ENCODE measurements at regions not wholly inside any gene's neighbourhood (a gene's known extent, or its start where the extent isn't known, plus 50 kb on each side); places are given as distances from the start of the nearest gene placed in this dataset.

DNA sequence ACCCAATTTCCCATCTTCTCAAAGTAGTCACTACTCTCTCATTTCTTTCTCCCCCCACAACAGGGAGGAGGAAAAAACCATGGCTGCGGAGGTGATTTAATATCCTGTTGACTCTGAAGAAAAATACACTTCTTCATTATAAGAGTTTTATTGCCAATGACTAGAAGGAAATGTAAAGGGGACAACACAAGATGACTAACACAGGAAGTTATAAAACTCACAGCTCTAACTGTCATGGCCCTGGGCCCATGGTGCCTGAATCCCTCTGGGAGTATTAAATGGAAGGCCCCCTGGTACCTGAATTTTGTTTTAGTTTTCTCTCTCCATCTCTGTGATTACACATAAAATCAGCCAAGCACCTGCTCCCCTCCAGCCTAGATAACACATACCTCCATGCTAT, 352.8 kb upstream of the FAT3 start:
- H3K4me2 ChIP-seq (ENCODE audit: low read length): no peak overlapping the region
- no peaks in the 10 kb centered on the region for H3F3A ChIP-seq (ENCODE audit: control insufficient read depth, insufficient read depth)
- no peaks in the 10 kb centered on the region for H3K27me3 ChIP-seq (ENCODE audit: control insufficient read depth, low read length)
- no peak overlapping the region for H3K4me3 ChIP-seq (ENCODE audit: low read length)
- no peaks in the 10 kb centered on the region for H3K9me3 ChIP-seq (ENCODE audit: control insufficient read depth, insufficient read depth, low read length)
- H3K27ac ChIP-seq (ENCODE audit: low read depth, low read length): no peak overlapping the region
- H3K4me1 ChIP-seq (ENCODE audit: control insufficient read depth, low read length): no peaks in the 10 kb centered on the region
- no peaks in the 10 kb centered on the region for H3K79me2 ChIP-seq (ENCODE audit: control insufficient read depth, low read length)
- H4K20me1 ChIP-seq (ENCODE audit: control insufficient read depth, insufficient read depth, low read depth, low read length): no peaks in the 10 kb centered on the region
- H3K9me2 ChIP-seq (replicated peaks; ENCODE audit: control insufficient read depth, low read length): no peaks in the 10 kb centered on the region
- TF ChIP-seq EZH2phosphoT487 (IDR thresholded peaks at IDR 0.05; ENCODE audit: borderline replicate concordance, low read length): no peak
- TF ChIP-seq, protein P1, sequence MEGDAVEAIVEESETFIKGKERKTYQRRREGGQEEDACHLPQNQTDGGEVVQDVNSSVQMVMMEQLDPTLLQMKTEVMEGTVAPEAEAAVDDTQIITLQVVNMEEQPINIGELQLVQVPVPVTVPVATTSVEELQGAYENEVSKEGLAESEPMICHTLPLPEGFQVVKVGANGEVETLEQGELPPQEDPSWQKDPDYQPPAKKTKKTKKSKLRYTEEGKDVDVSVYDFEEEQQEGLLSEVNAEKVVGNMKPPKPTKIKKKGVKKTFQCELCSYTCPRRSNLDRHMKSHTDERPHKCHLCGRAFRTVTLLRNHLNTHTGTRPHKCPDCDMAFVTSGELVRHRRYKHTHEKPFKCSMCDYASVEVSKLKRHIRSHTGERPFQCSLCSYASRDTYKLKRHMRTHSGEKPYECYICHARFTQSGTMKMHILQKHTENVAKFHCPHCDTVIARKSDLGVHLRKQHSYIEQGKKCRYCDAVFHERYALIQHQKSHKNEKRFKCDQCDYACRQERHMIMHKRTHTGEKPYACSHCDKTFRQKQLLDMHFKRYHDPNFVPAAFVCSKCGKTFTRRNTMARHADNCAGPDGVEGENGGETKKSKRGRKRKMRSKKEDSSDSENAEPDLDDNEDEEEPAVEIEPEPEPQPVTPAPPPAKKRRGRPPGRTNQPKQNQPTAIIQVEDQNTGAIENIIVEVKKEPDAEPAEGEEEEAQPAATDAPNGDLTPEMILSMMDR (IDR thresholded peaks at IDR 0.05; ENCODE audit: low read depth, low read length, poor library complexity, severe bottlenecking): no peak
- no peaks in the 10 kb centered on the region for H3K36me3 ChIP-seq (ENCODE audit: control insufficient read depth, low read length)

DNA sequence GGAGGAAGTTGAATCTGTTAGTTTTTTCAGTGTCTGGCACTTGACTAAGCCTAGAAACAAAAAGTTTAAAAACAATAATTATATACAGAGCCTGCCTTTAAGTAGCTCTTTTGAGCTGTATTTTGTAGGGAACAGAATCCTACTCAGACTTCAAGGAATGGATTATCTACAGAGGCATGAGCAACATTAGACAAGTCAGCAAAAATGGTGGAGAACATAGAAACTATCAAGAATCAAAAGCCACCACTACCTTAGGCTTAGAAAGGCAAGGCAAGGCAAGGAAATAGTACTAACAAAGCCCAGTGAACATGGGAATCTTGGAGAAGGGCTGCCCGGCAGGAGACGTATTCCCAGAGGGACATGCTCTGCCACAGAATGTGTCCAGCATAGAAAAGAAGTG, 353.6 kb upstream of the FAT3 start:
- TF ChIP-seq EZH2phosphoT487 (IDR thresholded peaks at IDR 0.05; ENCODE audit: borderline replicate concordance, low read length): no peak
- TF ChIP-seq, protein P1 (IDR thresholded peaks at IDR 0.05; ENCODE audit: low read depth, low read length, poor library complexity, severe bottlenecking): no peak
- Histone ChIP-seq H3K27ac (ENCODE audit: low read depth, low read length) (no peak overlapping the region), H3K4me1 (ENCODE audit: control insufficient read depth, low read length) (no peaks in the 10 kb centered on the region), H4K20me1 (ENCODE audit: control insufficient read depth, insufficient read depth, low read depth, low read length) (no peaks in the 10 kb centered on the region), H3K79me2 (ENCODE audit: control insufficient read depth, low read length) (no peaks in the 10 kb centered on the region), H3K9me2 (replicated peaks; ENCODE audit: control insufficient read depth, low read length) (no peaks in the 10 kb centered on the region), H3K27me3 (ENCODE audit: control insufficient read depth, low read length) (no peaks in the 10 kb centered on the region), H3K36me3 (ENCODE audit: control insufficient read depth, low read length) (no peaks in the 10 kb centered on the region), H3K4me2 (ENCODE audit: low read length) (no peak overlapping the region), H3K9me3 (ENCODE audit: control insufficient read depth, insufficient read depth, low read length) (no peaks in the 10 kb centered on the region), H3F3A (ENCODE audit: control insufficient read depth, insufficient read depth) (no peaks in the 10 kb centered on the region), H3K4me3 (ENCODE audit: low read length) (no peak overlapping the region)

DNA sequence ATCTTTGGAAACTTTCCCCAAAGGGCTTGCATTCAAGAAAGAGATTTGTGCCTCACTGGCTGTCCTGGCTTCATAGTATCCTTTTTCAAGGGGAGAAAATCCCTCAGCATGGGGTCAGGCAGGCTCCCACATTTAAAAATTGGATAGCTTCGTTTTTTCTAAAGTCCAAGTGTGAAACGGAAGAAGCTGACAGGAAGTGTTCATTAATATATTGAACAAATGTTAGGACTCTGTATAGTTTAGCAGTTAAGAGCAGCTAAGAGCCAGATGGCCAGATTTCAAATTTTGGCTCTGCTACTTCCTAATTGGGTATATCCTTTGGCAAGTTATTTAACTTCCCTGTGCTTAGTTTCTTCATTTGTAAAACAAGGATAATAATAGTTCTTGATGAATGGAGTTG, 354.9 kb upstream of the FAT3 start:
- Histone ChIP-seq H3K4me1 (ENCODE audit: control insufficient read depth, low read length) (no peaks in the 10 kb centered on the region), H3K4me3 (ENCODE audit: low read length) (no peak overlapping the region), H3F3A (ENCODE audit: control insufficient read depth, insufficient read depth) (no peaks in the 10 kb centered on the region), H4K20me1 (ENCODE audit: control insufficient read depth, insufficient read depth, low read depth, low read length) (no peaks in the 10 kb centered on the region), H3K79me2 (ENCODE audit: control insufficient read depth, low read length) (no peaks in the 10 kb centered on the region), H3K4me2 (ENCODE audit: low read length) (no peak overlapping the region), H3K27me3 (ENCODE audit: control insufficient read depth, low read length) (no peaks in the 10 kb centered on the region), H3K36me3 (ENCODE audit: control insufficient read depth, low read length) (no peaks in the 10 kb centered on the region), H3K27ac (ENCODE audit: low read depth, low read length) (no peak overlapping the region), H3K9me2 (replicated peaks; ENCODE audit: control insufficient read depth, low read length) (no peaks in the 10 kb centered on the region), H3K9me3 (ENCODE audit: control insufficient read depth, insufficient read depth, low read length) (no peaks in the 10 kb centered on the region)
- no peak for TF ChIP-seq EZH2phosphoT487 (IDR thresholded peaks at IDR 0.05; ENCODE audit: borderline replicate concordance, low read length)
- TF ChIP-seq, protein P1 (IDR thresholded peaks at IDR 0.05; ENCODE audit: low read depth, low read length, poor library complexity, severe bottlenecking): no peak

DNA sequence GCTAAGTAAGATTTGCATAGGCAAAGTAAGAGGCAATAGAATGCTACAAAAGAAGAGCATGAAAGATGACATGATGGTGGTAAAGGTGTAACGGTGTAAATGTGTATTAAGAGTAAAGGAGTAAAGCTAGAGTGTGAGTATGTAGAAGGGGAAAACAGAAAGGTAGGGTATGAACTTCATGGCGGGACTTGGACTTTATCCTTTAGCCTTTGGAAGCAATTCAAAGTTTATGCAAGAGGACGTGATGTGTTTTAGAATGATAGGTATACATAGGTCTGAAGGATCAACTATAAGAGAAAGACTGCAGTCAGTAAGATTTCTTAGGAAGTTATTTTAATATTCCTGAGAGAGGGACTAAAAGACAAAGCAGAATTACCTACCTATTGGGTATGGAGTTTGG, 358.0 kb upstream of the FAT3 start:
- H3K27me3 ChIP-seq (ENCODE audit: control insufficient read depth, low read length): no peaks in the 10 kb centered on the region
- no peaks in the 10 kb centered on the region for H3K79me2 ChIP-seq (ENCODE audit: control insufficient read depth, low read length)
- H3F3A ChIP-seq (ENCODE audit: control insufficient read depth, insufficient read depth): no peaks in the 10 kb centered on the region
- H3K4me3 ChIP-seq (ENCODE audit: low read length): no peak overlapping the region
- H3K4me2 ChIP-seq (ENCODE audit: low read length): no peak overlapping the region
- no peaks in the 10 kb centered on the region for H3K36me3 ChIP-seq (ENCODE audit: control insufficient read depth, low read length)
- no peaks in the 10 kb centered on the region for H4K20me1 ChIP-seq (ENCODE audit: control insufficient read depth, insufficient read depth, low read depth, low read length)
- no peaks in the 10 kb centered on the region for H3K4me1 ChIP-seq (ENCODE audit: control insufficient read depth, low read length)
- H3K27ac ChIP-seq (ENCODE audit: low read depth, low read length): no peak overlapping the region
- no peaks in the 10 kb centered on the region for H3K9me2 ChIP-seq (replicated peaks; ENCODE audit: control insufficient read depth, low read length)
- no peaks in the 10 kb centered on the region for H3K9me3 ChIP-seq (ENCODE audit: control insufficient read depth, insufficient read depth, low read length)
- TF ChIP-seq, protein P1 (IDR thresholded peaks at IDR 0.05; ENCODE audit: low read depth, low read length, poor library complexity, severe bottlenecking): no peak
- no peak for TF ChIP-seq EZH2phosphoT487 (IDR thresholded peaks at IDR 0.05; ENCODE audit: borderline replicate concordance, low read length)

All from DOHH2 (cell line).